HG02938 (cell line): ENCODE measurements at regions not wholly inside any gene's neighbourhood (a gene's known extent, or its start where the extent isn't known, plus 50 kb on each side); places are given as distances from the start of the nearest gene placed in this dataset.
"Not testable (repeated sequence)": the region's sequence is repeated elsewhere in the genome, so short reads cannot be mapped to it uniquely, and the experiment has no call there.

ENCODE experiments used
- ATAC-seq: cut with Tn5 transposase; IDR thresholded peaks from one replicate; pipeline ENCODE4 v1.9.1; 2021; ENCODE audit warnings: mild to moderate bottlenecking, moderate library complexity; ENCODE audit not compliant: unreplicated experiment

GRCh38 chrX:106493210-106493816 is 118.5 kb upstream of the RADX start:
- not testable (repeated sequence) for ATAC-seq

GRCh38 chrX:106499473-106499872 is 112.3 kb upstream of the RADX start:
- no peak for ATAC-seq

GRCh38 chrX:106510713-106511403 is 100.9 kb upstream of the RADX start:
- ATAC-seq, result no peak
